NB4 (cell line): ENCODE measurements at regions not wholly inside any gene's neighbourhood (a gene's known extent, or its start where the extent isn't known, plus 50 kb on each side); places are given as distances from the start of the nearest gene placed in this dataset.

Experiments used
- DNase-seq: peaks from one replicate; pipeline ENCODE4 v3.0.0; 2010; ENCODE audit warnings: low read depth
- H3K4me3 ChIP-seq: one replicate; pipeline ENCODE4 v1.5.1; 2011; ENCODE audit warnings: mild to moderate bottlenecking, low read depth, low read length, moderate library complexity
- MYC ChIP-seq: IDR thresholded peaks from 2 replicates; pipeline ENCODE4 v1.6.1; 2011; ENCODE audit warnings: low read depth, low read length
- POLR2A ChIP-seq: IDR thresholded peaks from 2 replicates; pipeline ENCODE4 v1.6.1; 2011; ENCODE audit warnings: mild to moderate bottlenecking; ENCODE audit not compliant: insufficient read length; ENCODE audit errors: extremely low read depth
- TF ChIP-seq, protein P1 (sequence below): IDR thresholded peaks from 2 replicates; pipeline ENCODE4 v1.6.1; 2011; ENCODE audit warnings: low read depth, low read length
- TF ChIP-seq, protein P2 (sequence below): IDR thresholded peaks from one replicate; pipeline ENCODE4 v1.5.1; 2012; ENCODE audit warnings: low read depth, low read length

DNA sequence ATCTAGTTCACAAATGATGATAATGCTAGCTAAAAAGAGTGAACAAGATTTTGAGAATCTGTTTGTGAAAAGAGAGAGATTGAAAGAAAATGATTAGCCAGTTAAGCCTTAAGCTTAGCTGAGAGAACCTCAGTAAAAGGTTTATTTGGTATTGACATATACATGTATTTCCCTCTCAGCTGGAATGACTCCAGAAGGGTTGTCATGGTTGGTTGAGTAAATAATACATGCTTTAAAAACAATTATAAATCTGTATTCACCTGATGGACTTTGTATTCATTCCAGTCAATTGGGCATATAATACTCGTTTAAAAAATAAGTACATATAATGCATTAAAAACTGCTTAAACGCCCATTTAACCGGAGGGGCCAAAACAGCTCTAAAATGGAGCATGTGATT, 181.4 kb downstream of the GRB14 start:
- no peak for DNase-seq
- TF ChIP-seq, protein P1, sequence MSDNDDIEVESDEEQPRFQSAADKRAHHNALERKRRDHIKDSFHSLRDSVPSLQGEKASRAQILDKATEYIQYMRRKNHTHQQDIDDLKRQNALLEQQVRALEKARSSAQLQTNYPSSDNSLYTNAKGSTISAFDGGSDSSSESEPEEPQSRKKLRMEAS = no peak
- TF ChIP-seq POLR2A (no peak), MYC (no peak)
- H3K4me3 ChIP-seq = no peak overlapping the region

DNA sequence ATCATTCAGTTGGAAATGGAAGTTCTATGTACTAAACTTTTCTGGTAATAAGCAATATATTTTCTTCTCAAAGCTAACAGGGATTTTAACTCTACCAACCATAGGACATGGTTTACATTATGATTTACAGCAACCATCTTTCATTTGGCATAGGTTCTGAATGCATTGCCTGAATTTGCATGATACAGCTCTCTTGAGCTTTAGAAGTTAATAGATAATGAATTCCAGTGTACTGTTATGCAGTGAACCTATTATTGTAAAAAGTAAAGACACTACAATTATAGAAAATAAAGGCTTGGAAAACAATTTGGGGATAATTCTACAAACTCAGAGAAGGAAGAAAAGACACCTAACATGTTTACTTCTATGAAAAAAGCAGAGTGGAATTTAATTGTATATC, 182.0 kb downstream of the GRB14 start:
- DNase-seq = no peak
- no peak overlapping the region for H3K4me3 ChIP-seq
- no peak for TF ChIP-seq POLR2A
- TF ChIP-seq, protein P2, sequence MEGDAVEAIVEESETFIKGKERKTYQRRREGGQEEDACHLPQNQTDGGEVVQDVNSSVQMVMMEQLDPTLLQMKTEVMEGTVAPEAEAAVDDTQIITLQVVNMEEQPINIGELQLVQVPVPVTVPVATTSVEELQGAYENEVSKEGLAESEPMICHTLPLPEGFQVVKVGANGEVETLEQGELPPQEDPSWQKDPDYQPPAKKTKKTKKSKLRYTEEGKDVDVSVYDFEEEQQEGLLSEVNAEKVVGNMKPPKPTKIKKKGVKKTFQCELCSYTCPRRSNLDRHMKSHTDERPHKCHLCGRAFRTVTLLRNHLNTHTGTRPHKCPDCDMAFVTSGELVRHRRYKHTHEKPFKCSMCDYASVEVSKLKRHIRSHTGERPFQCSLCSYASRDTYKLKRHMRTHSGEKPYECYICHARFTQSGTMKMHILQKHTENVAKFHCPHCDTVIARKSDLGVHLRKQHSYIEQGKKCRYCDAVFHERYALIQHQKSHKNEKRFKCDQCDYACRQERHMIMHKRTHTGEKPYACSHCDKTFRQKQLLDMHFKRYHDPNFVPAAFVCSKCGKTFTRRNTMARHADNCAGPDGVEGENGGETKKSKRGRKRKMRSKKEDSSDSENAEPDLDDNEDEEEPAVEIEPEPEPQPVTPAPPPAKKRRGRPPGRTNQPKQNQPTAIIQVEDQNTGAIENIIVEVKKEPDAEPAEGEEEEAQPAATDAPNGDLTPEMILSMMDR = no peak
- TF ChIP-seq, protein P1 = no peak

DNA sequence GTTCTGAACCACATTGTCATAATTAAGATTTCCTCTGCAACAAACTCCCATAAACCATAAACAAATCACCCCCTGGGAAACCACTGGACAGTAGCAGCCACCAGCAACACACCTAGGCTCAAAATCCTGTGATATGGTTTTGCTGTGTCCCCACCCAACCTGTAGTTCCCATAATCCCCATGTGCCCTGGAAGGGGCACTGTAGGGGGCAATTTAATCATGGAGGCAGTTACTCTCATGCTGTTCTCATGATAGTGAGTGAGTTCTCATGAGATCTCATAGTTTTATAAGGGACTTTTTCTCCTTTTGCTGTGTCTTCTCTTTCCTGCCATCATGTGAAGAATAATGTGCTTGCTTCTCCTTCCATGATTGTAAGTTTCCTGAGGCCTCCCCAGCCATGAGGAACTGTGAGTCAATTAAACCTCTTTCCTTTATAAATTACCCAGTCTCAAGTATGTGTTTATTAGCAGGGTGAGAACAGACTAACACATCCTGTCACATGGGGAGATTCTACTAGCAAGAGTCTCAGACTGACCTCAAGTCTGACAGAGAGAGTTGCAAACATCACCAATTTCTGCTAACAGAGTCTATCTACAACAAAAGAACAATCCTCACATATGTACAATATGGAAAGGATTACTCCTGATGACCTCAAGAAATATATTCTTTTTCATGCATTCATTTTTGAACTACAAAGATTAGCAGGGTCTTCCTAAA, 182.6 kb downstream of the GRB14 start:
- no peak for DNase-seq
- H3K4me3 ChIP-seq = no peak overlapping the region
- TF ChIP-seq, protein P2 = no peak
- TF ChIP-seq MYC (no peak), POLR2A (no peak)
- TF ChIP-seq, protein P1 = no peak

DNA sequence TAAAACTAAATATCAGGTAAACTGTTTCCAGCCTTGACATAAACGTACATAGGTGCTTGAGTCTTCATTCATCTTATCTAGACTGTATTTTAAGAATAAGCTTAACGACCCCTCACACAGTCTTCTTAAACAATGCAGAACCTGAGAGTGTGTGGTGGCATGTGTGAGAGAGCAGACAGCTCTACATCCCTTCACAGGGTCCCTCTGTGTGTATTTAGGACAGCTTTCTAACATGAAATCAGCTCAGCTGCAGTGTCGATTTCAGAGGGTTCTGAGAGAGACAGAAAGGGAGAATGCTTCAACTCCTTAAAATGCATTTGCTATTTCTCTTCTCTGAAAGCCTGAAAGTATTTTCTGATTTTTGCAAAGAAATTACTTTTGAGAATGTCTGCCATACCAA, 185.2 kb downstream of the GRB14 start:
- no peak for TF ChIP-seq POLR2A
- no peak for TF ChIP-seq MYC
- TF ChIP-seq, protein P1 = no peak
- TF ChIP-seq, protein P2 = no peak
- no peak for DNase-seq
- no peak overlapping the region for H3K4me3 ChIP-seq

DNA sequence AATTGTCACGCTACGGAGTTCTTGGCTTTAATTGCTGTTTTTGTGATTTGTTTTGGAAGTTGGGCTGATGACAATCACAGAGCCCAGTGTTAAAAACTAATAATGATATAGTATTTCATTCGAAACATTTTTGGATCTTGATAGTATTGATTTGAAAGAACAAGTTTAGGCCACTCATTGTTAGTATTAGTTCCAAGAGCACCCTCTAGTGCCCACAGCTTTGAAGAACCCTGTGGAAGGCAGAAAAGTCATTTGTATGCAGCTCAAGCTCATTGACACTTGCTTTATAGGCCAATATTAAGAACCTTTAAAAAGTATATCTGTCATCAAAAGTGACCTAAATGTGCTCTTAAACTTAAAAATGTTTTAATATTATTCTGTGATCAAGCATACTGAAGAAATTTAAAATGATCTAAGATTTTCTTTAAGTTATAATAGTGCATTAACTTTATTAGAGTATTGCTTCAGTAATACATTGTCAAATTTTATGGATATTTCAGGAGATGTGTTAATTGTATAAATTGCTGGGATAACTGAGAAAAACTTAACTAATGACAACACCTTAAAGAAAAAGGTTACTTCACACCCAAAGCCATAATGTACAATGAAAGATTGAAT, 191.0 kb downstream of the GRB14 start:
- H3K4me3 ChIP-seq = no peak overlapping the region
- DNase-seq = peak; percentile 49
- TF ChIP-seq, protein P2 = peak; percentile 59
- TF ChIP-seq MYC = no peak

DNA sequence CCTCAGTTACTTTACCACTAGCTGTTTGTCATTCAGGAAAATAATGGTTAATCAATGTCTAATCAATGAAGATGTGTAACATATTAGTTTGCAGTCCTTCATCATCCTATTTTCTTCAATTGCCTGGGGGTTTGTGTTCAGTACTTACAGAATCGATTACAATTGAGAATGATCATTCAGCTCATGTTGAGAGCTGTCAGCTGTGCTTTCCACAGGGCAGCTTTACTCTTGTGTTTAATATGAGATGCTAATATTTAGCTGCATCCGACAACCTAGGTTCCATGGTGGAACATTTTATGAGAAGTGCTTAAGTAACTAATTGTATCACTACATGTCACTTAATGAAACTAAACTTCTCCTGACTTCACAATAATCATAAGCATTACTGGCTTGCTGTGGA, 191.9 kb downstream of the GRB14 start:
- H3K4me3 ChIP-seq = no peak overlapping the region
- TF ChIP-seq, protein P1 = no peak
- TF ChIP-seq POLR2A (no peak), MYC (no peak)
- TF ChIP-seq, protein P2 = no peak
- no peak for DNase-seq
